HCT116 (cell line): ENCODE measurements at regions not wholly inside any gene's neighbourhood (a gene's known extent, or its start where the extent isn't known, plus 50 kb on each side); places are given as distances from the start of the nearest gene placed in this dataset.

Experiments
- ATAC-seq: fragments of 200-7000 bp; cut with Tn5 transposase; 2 replicates; pipeline ENCODE4 v1.9.1; 2020; ENCODE audit warnings: mild to moderate bottlenecking, moderate library complexity
- BruUV-seq: library from RNA; stranded (reverse); fragments of 400-500 nt; replicated peaks from 2 replicates; lab custom pipeline; 2021; lab: Mats Ljungman, UMichigan
- CTCF ChIA-PET: fragments of 300-600 bp; sonication (Branson Sonifier 250); formaldehyde crosslinking; loops from one replicate; lab custom pipeline; 2021; ENCODE audit warnings: antibody characterized with exemption; lab: Charles Lee
- POLR2A ChIA-PET: fragments of 300-600, 350-600 bp; sonication (Branson Sonifier 250); formaldehyde crosslinking; loops from one replicate; lab custom pipeline; 2021; ENCODE audit warnings: antibody characterized with exemption; lab: Charles Lee
- RAD21 ChIA-PET, 2 experiments: fragments of 300-600 bp; sonication (Branson Sonifier 250); formaldehyde crosslinking; loops; one replicate each; lab custom pipeline; 2023; ENCODE audit warnings: low total read pairs in 2 of 2; ENCODE audit not compliant: uncharacterized antibody in 2 of 2, unreplicated experiment in 2 of 2, low non-redundant PET in 1 of 2; lab: Charles Lee
- DNase-seq: peaks from one replicate; pipeline ENCODE4 v3.0.0-alpha.2; 2010; ENCODE audit warnings: low read depth, low spot score
- H2AFZ ChIP-seq: fragments of 200-600 bp; shearing (Covaris generic), sonication (generic); 2 replicates; pipeline ENCODE4 v1.6.1; 2017; ENCODE audit warnings: low read depth, mixed run types, mixed read lengths, antibody characterized with exemption, low read length; ENCODE audit not compliant: poor library complexity, severe bottlenecking
- H3K27ac ChIP-seq: 2 replicates; pipeline ENCODE4 v1.5.1; 2012; ENCODE audit warnings: low read depth, low read length
- H3K27me3 ChIP-seq: fragments of 200-600 bp; sonication (generic); 2 replicates; pipeline ENCODE4 v1.6.1; 2016; ENCODE audit warnings: mixed run types, low read length, mixed read lengths; ENCODE audit not compliant: insufficient read depth
- H3K36me3 ChIP-seq, 2 experiments: fragments of 200-500 bp in 1 of 2; fragments of 200-600 bp in 1 of 2; sonication (Bioruptor generic) in 1 of 2; sonication (generic) in 1 of 2; 2 replicates each; pipeline versions ENCODE4 v1.5.1 to v1.6.1; 2014 to 2016; ENCODE audit warnings: low read length in 2 of 2, inconsistent platforms in 1 of 2, mixed read lengths in 1 of 2, mixed run types in 1 of 2; ENCODE audit not compliant: insufficient read depth in 2 of 2, control insufficient read depth in 1 of 2
- H3K4me1 ChIP-seq, 2 experiments: fragments of 200-600 bp in 1 of 2; sonication (generic) in 1 of 2; 2 replicates each; pipeline versions ENCODE4 v1.5.1 to v1.6.1; 2012 to 2017; ENCODE audit warnings: low read length in 2 of 2, inconsistent platforms in 1 of 2, mild to moderate bottlenecking in 1 of 2, mixed read lengths in 1 of 2, mixed run types in 1 of 2, moderate library complexity in 1 of 2; ENCODE audit not compliant: insufficient read depth in 2 of 2, control insufficient read depth in 1 of 2
- H3K4me2 ChIP-seq: fragments of 200-600 bp; sonication (generic); 2 replicates; pipeline ENCODE4 v1.6.1; 2017; ENCODE audit warnings: mixed run types, low read length, mixed read lengths
- H3K4me3 ChIP-seq, 2 experiments: fragments of 200-600 bp in 1 of 2; sonication (generic) in 1 of 2; replicated peaks in 1 of 2; 2 replicates each; pipeline ENCODE4 v1.5.1; 2011 to 2016; ENCODE audit warnings: low read length in 2 of 2, control low read depth in 1 of 2, low read depth in 1 of 2, mild to moderate bottlenecking in 1 of 2, mixed read lengths in 1 of 2, mixed run types in 1 of 2
- H3K79me2 ChIP-seq: fragments of 200-600 bp; sonication (generic); 2 replicates; pipeline ENCODE4 v1.6.1; 2017; ENCODE audit warnings: mild to moderate bottlenecking, mixed run types, low read length, moderate library complexity, mixed read lengths; ENCODE audit not compliant: insufficient read depth
- H3K9ac ChIP-seq: fragments of 200-600 bp; sonication (generic); 2 replicates; pipeline ENCODE4 v1.6.1; 2016; ENCODE audit warnings: low read length, mixed read lengths
- H3K9me2 ChIP-seq: fragments of 200-600 bp; sonication (generic), shearing (Covaris generic); 2 replicates; pipeline ENCODE4 v1.6.1; 2017; ENCODE audit warnings: mixed run types, mild to moderate bottlenecking, moderate library complexity; ENCODE audit not compliant: insufficient read depth
- H3K9me3 ChIP-seq, 2 experiments: fragments of 200-500 bp in 1 of 2; fragments of 200-600 bp in 1 of 2; sonication (Bioruptor generic) in 1 of 2; sonication (generic) in 1 of 2; 2 replicates each; pipeline ENCODE4 v1.6.1; 2014 to 2017; ENCODE audit warnings: low read length in 2 of 2, mixed read lengths in 2 of 2, inconsistent platforms in 1 of 2, low read depth in 1 of 2, mild to moderate bottlenecking in 1 of 2, mixed run types in 1 of 2, moderate library complexity in 1 of 2; ENCODE audit not compliant: control insufficient read depth in 1 of 2, insufficient read depth in 1 of 2
- H4K20me1 ChIP-seq: fragments of 200-600 bp; sonication (generic), shearing (Covaris generic); 2 replicates; pipeline ENCODE4 v1.6.1; 2017; ENCODE audit warnings: mixed run types, mild to moderate bottlenecking, moderate library complexity; ENCODE audit not compliant: insufficient read depth
- CBX3 ChIP-seq: IDR thresholded peaks from 2 replicates; pipeline ENCODE4 v1.6.1; 2012; ENCODE audit warnings: low read depth
- CEBPB ChIP-seq: IDR thresholded peaks from 2 replicates; pipeline ENCODE4 v1.6.1; 2012; ENCODE audit warnings: low read depth
- EGR1 ChIP-seq: IDR thresholded peaks from 2 replicates; pipeline ENCODE4 v1.6.1; 2012; ENCODE audit warnings: low read depth
- ELF1 ChIP-seq: IDR thresholded peaks from 2 replicates; pipeline ENCODE4 v1.6.1; 2012; ENCODE audit warnings: low read depth, borderline replicate concordance
- EZH2 ChIP-seq: fragments of 200-600 bp; sonication (generic); IDR thresholded peaks from 2 replicates; pipeline ENCODE4 v1.6.1; 2017; ENCODE audit warnings: antibody characterized with exemption, mixed run types
- EZH2phosphoT487 ChIP-seq: fragments of 200-600 bp; IDR thresholded peaks from 2 replicates; pipeline ENCODE4 v1.6.1; 2018; ENCODE audit warnings: antibody characterized with exemption, borderline replicate concordance
- FOSL1 ChIP-seq: IDR thresholded peaks from 2 replicates; pipeline ENCODE4 v1.6.1; 2012; ENCODE audit warnings: low read depth
- JUND ChIP-seq: IDR thresholded peaks from 2 replicates; pipeline ENCODE4 v1.6.1; 2012
- POLR2A ChIP-seq: IDR thresholded peaks from 2 replicates; pipeline ENCODE4 v1.7.0; 2011; ENCODE audit warnings: borderline replicate concordance; ENCODE audit not compliant: insufficient read depth, insufficient read length; ENCODE audit errors: extremely low read depth
- POLR2AphosphoS5 ChIP-seq: IDR thresholded peaks from 2 replicates; pipeline ENCODE4 v1.6.1; 2011; ENCODE audit warnings: mild to moderate bottlenecking, low read depth, low read length, moderate library complexity
- RAD21 ChIP-seq: IDR thresholded peaks from 2 replicates; pipeline ENCODE4 v1.6.1; 2012; ENCODE audit warnings: low read depth, mild to moderate bottlenecking
- SRF ChIP-seq: IDR thresholded peaks from 2 replicates; pipeline ENCODE4 v1.6.1; 2012; ENCODE audit warnings: low read depth
- YY1 ChIP-seq: IDR thresholded peaks from 2 replicates; pipeline ENCODE4 v1.6.1; 2011; ENCODE audit warnings: low read length, low read depth, moderate library complexity, mild to moderate bottlenecking; ENCODE audit not compliant: insufficient replicate concordance; ENCODE audit errors: extremely low read depth
- ZFX ChIP-seq: fragments of 450-650 bp; IDR thresholded peaks from 2 replicates; pipeline ENCODE4 v1.6.1; 2017
- ZNF274 ChIP-seq: fragments of 200-500 bp; sonication (Bioruptor generic); IDR thresholded peaks from 2 replicates; pipeline ENCODE4 v1.6.1; 2014; ENCODE audit warnings: mild to moderate bottlenecking, low read depth, low read length, inconsistent platforms
- intact Hi-C: fragments of 100-400 bp; cut with micrococcal nuclease; formaldehyde crosslinking; loops from 2 replicates; pipeline ENCODE4 v1.10.0; 2022
- TF ChIP-seq, protein P1 (sequence below): IDR thresholded peaks from 2 replicates; pipeline ENCODE4 v1.6.1; 2011; ENCODE audit warnings: mild to moderate bottlenecking, low read length, moderate library complexity; ENCODE audit not compliant: insufficient replicate concordance; ENCODE audit errors: extremely low read depth
- TF ChIP-seq, protein P2 (sequence below), 3 experiments: fragments of 200-600 bp in 1 of 3; sonication (generic) in 1 of 3; IDR thresholded peaks in 2 of 3; conservative IDR thresholded peaks in 1 of 3; 2 replicates each; pipeline ENCODE4 v1.5.1; 2012 to 2017; ENCODE audit warnings: low read depth in 2 of 3, low read length in 2 of 3, antibody characterized with exemption in 1 of 3, borderline replicate concordance in 1 of 3, control low read depth in 1 of 3, mild to moderate bottlenecking in 1 of 3, mixed read lengths in 1 of 3, mixed run types in 1 of 3, moderate library complexity in 1 of 3; ENCODE audit not compliant: insufficient read depth in 1 of 3
- TF ChIP-seq, protein P3 (sequence below): IDR thresholded peaks from 2 replicates; pipeline ENCODE4 v1.6.1; 2012; ENCODE audit warnings: low read depth
- TF ChIP-seq, protein P4 (sequence below): IDR thresholded peaks from 2 replicates; pipeline ENCODE4 v1.6.1; 2012

DNA sequence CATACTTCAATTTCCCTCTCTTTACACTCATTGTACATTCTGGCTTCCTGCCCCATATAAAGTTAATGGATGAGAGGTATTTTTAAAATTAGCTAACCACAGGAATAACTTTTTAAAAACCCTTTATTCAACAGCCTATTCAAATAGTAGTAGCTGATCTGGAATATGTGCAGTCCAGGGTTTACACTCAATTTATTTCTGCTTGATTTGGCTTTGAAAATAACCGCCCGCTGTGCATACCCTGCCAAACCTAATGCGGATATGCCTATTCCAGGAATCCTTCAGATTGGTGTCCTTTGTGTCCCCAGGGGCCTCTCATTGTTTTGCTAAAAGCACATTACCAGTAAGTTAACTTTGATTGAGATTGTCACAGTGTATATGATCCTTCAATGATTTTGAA lies 1686.2 kb downstream of the PLA2G4A start:
- TF ChIP-seq CBX3: no peak
- TF ChIP-seq, protein P1, sequence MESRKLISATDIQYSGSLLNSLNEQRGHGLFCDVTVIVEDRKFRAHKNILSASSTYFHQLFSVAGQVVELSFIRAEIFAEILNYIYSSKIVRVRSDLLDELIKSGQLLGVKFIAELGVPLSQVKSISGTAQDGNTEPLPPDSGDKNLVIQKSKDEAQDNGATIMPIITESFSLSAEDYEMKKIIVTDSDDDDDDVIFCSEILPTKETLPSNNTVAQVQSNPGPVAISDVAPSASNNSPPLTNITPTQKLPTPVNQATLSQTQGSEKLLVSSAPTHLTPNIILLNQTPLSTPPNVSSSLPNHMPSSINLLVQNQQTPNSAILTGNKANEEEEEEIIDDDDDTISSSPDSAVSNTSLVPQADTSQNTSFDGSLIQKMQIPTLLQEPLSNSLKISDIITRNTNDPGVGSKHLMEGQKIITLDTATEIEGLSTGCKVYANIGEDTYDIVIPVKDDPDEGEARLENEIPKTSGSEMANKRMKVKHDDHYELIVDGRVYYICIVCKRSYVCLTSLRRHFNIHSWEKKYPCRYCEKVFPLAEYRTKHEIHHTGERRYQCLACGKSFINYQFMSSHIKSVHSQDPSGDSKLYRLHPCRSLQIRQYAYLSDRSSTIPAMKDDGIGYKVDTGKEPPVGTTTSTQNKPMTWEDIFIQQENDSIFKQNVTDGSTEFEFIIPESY: no peak
- no peak for TF ChIP-seq RAD21
- no peak for TF ChIP-seq EZH2
- TF ChIP-seq JUND: no peak
- no peak for TF ChIP-seq FOSL1
- TF ChIP-seq POLR2AphosphoS5: no peak
- no peak for TF ChIP-seq ZNF274
- no peak for TF ChIP-seq SRF
- no peak for TF ChIP-seq ELF1
- TF ChIP-seq YY1: no peak
- TF ChIP-seq EGR1: no peak
- TF ChIP-seq, protein P2, sequence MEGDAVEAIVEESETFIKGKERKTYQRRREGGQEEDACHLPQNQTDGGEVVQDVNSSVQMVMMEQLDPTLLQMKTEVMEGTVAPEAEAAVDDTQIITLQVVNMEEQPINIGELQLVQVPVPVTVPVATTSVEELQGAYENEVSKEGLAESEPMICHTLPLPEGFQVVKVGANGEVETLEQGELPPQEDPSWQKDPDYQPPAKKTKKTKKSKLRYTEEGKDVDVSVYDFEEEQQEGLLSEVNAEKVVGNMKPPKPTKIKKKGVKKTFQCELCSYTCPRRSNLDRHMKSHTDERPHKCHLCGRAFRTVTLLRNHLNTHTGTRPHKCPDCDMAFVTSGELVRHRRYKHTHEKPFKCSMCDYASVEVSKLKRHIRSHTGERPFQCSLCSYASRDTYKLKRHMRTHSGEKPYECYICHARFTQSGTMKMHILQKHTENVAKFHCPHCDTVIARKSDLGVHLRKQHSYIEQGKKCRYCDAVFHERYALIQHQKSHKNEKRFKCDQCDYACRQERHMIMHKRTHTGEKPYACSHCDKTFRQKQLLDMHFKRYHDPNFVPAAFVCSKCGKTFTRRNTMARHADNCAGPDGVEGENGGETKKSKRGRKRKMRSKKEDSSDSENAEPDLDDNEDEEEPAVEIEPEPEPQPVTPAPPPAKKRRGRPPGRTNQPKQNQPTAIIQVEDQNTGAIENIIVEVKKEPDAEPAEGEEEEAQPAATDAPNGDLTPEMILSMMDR (IDR thresholded peaks at IDR 0.05 in 2 of 3, conservative IDR thresholded peaks at IDR 0.05 in 1 of 3; ENCODE audit: borderline replicate concordance in 1 of 3, insufficient read depth in 1 of 3, low read depth in 2 of 3, low read length in 2 of 3): no peak
- TF ChIP-seq, protein P3, sequence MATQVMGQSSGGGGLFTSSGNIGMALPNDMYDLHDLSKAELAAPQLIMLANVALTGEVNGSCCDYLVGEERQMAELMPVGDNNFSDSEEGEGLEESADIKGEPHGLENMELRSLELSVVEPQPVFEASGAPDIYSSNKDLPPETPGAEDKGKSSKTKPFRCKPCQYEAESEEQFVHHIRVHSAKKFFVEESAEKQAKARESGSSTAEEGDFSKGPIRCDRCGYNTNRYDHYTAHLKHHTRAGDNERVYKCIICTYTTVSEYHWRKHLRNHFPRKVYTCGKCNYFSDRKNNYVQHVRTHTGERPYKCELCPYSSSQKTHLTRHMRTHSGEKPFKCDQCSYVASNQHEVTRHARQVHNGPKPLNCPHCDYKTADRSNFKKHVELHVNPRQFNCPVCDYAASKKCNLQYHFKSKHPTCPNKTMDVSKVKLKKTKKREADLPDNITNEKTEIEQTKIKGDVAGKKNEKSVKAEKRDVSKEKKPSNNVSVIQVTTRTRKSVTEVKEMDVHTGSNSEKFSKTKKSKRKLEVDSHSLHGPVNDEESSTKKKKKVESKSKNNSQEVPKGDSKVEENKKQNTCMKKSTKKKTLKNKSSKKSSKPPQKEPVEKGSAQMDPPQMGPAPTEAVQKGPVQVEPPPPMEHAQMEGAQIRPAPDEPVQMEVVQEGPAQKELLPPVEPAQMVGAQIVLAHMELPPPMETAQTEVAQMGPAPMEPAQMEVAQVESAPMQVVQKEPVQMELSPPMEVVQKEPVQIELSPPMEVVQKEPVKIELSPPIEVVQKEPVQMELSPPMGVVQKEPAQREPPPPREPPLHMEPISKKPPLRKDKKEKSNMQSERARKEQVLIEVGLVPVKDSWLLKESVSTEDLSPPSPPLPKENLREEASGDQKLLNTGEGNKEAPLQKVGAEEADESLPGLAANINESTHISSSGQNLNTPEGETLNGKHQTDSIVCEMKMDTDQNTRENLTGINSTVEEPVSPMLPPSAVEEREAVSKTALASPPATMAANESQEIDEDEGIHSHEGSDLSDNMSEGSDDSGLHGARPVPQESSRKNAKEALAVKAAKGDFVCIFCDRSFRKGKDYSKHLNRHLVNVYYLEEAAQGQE: no peak
- TF ChIP-seq POLR2A: no peak
- no peak for TF ChIP-seq ZFX
- TF ChIP-seq EZH2phosphoT487: no peak
- TF ChIP-seq CEBPB: no peak
- TF ChIP-seq, protein P4, sequence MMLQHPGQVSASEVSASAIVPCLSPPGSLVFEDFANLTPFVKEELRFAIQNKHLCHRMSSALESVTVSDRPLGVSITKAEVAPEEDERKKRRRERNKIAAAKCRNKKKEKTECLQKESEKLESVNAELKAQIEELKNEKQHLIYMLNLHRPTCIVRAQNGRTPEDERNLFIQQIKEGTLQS: no peak
- intact Hi-C loops: no loop called here
- no peak overlapping the region for H3K9ac ChIP-seq
- no peaks in the 10 kb centered on the region for H3K27me3 ChIP-seq
- H3K9me2 ChIP-seq: no peaks in the 10 kb centered on the region
- ATAC-seq: no peak
- BruUV-seq: no TSS peak
- H3K27ac ChIP-seq: no peak overlapping the region
- DNase-seq: no peak
- POLR2A ChIA-PET: interaction anchor here (1.5 kb wide), 1 partner anchor 11 kb away, joined by 3 read pairs; no protein-coding TSS in a partner anchor
- H3K36me3 ChIP-seq: no peaks in the 10 kb centered on the region
- H3K4me2 ChIP-seq: no peak overlapping the region
- CTCF ChIA-PET: no interaction called here
- RAD21 ChIA-PET: no interaction called here
- H3K9me3 ChIP-seq: no peaks in the 10 kb centered on the region
- no peak overlapping the region for H2AFZ ChIP-seq
- H4K20me1 ChIP-seq: no peaks in the 10 kb centered on the region
- no peak overlapping the region for H3K4me3 ChIP-seq
- no peaks in the 10 kb centered on the region for H3K4me1 ChIP-seq
- H3K79me2 ChIP-seq: no peaks in the 10 kb centered on the region
